Middle frontal gyrus (tissue), 1 donor: ENCODE measurements at regions not wholly inside any gene's neighbourhood (a gene's known extent, or its start where the extent isn't known, plus 50 kb on each side); places are given as distances from the start of the nearest gene placed in this dataset.
"Not testable (repeated sequence)": the region's sequence is repeated elsewhere in the genome, so short reads cannot be mapped to it uniquely, and the experiment has no call there.

Source experiments
- DNase-seq: peaks from one replicate; pipeline ENCODE4 v3.0.0-alpha.2; 2015; ENCODE audit warnings: low spot score; ENCODE audit errors: extremely low spot score

- DNase-seq, result no peak
These were observed 202.9 kb downstream of the RPS24 start for GRCh38 chr10:78236416-78237015.

GRCh38 chr10:78237951-78238350 is 204.3 kb downstream of the RPS24 start:
- DNase-seq, result not testable (repeated sequence)

GRCh38 chr10:78247266-78247665 is 213.6 kb downstream of the RPS24 start:
- DNase-seq, result no peak

- no peak for DNase-seq
These were observed 214.2 kb downstream of the RPS24 start for GRCh38 chr10:78247821-78248220.

- peak; percentile 60 for DNase-seq
These were observed 215.2 kb downstream of the RPS24 start for GRCh38 chr10:78248651-78249464.

- DNase-seq, result no peak
These were observed 216.0 kb downstream of the RPS24 start for GRCh38 chr10:78249690-78250089.

GRCh38 chr10:78250313-78251015 is 216.8 kb downstream of the RPS24 start:
- no peak for DNase-seq

- no peak for DNase-seq
These were observed 217.3 kb downstream of the RPS24 start for GRCh38 chr10:78251016-78251385.

- DNase-seq, result no peak
These were observed 218.6 kb downstream of the RPS24 start for GRCh38 chr10:78252286-78252685.

GRCh38 chr10:78253063-78253853 is 219.6 kb downstream of the RPS24 start:
- no peak for DNase-seq

GRCh38 chr10:78254013-78254412 is 220.3 kb downstream of the RPS24 start:
- DNase-seq, result no peak

- DNase-seq, result no peak
These were observed 221.6 kb downstream of the RPS24 start for GRCh38 chr10:78255214-78255613.

GRCh38 chr10:78255796-78256638 is 222.4 kb downstream of the RPS24 start:
- DNase-seq, result no peak

- no peak for DNase-seq
These were observed 224.8 kb downstream of the RPS24 start for GRCh38 chr10:78258323-78259030.

- DNase-seq, result no peak
These were observed 225.7 kb downstream of the RPS24 start for GRCh38 chr10:78259391-78259790.

GRCh38 chr10:78260141-78260540 is 226.5 kb downstream of the RPS24 start:
- DNase-seq, result no peak

- no peak for DNase-seq
These were observed 227.0 kb downstream of the RPS24 start for GRCh38 chr10:78260680-78261079.

- DNase-seq, result no peak
These were observed 227.6 kb downstream of the RPS24 start for GRCh38 chr10:78261291-78261690.

GRCh38 chr10:78262860-78263259 is 229.2 kb downstream of the RPS24 start:
- no peak for DNase-seq

GRCh38 chr10:78263521-78263988 is 229.9 kb downstream of the RPS24 start:
- peak; percentile 39 for DNase-seq
